WTC11 (cell line): ENCODE measurements at regions not wholly inside any gene's neighbourhood (a gene's known extent, or its start where the extent isn't known, plus 50 kb on each side); places are given as distances from the start of the nearest gene placed in this dataset.

Experiments used
- ATAC-seq: fragments of 200-7000 bp; cut with Tn5 transposase; 2 replicates; pipeline ENCODE4 v1.10.0; 2021; ENCODE audit warnings: mild to moderate bottlenecking, moderate library complexity
- CTCF ChIA-PET: fragments of 300-600 bp; sonication (Branson Sonifier 250); formaldehyde crosslinking; loops from one replicate; lab custom pipeline; 2021; ENCODE audit warnings: antibody characterized with exemption; lab: Charles Lee
- POLR2A ChIA-PET: fragments of 350-600 bp; sonication (Branson Sonifier 250); formaldehyde crosslinking; loops from one replicate; lab custom pipeline; 2021; ENCODE audit warnings: antibody characterized with exemption; lab: Charles Lee
- DNase-seq: peaks from one replicate; pipeline ENCODE4 v3.0.0; 2021; ENCODE audit warnings: low spot score
- H3K27ac Mint-ChIP-seq: 2 replicates; pipeline ENCODE4 v1.8.0; 2021; ENCODE audit warnings: mixed read lengths
- H3K27me3 Mint-ChIP-seq: 2 replicates; pipeline ENCODE4 v1.8.0; 2021; ENCODE audit warnings: low read depth, mild to moderate bottlenecking, moderate library complexity, mixed read lengths
- H3K36me3 Mint-ChIP-seq: 2 replicates; pipeline ENCODE4 v1.8.0; 2021; ENCODE audit warnings: mixed read lengths
- H3K4me1 Mint-ChIP-seq: 2 replicates; pipeline ENCODE4 v1.8.0; 2022; ENCODE audit warnings: mixed read lengths
- H3K4me3 Mint-ChIP-seq: 2 replicates; pipeline ENCODE4 v1.8.0; 2021; ENCODE audit warnings: mild to moderate bottlenecking, moderate library complexity, mixed read lengths
- H3K9me3 Mint-ChIP-seq: 2 replicates; pipeline ENCODE4 v1.8.0; 2021; ENCODE audit warnings: mixed read lengths
- AR ChIP-seq: fragments of 250-450 bp; sonication (Bioruptor Pico); IDR thresholded peaks from 2 replicates; pipeline ENCODE4 v1.9.0; 2021; ENCODE audit warnings: mild to moderate bottlenecking
- ATF2 ChIP-seq: sonication (generic); formaldehyde crosslinking; IDR thresholded peaks from 2 replicates; pipeline ENCODE4 v1.8.1; 2022; ENCODE audit warnings: low read depth, missing genetic modification reagents, borderline replicate concordance
- EMX1 ChIP-seq: fragments of 250-450 bp; sonication (Bioruptor Pico); IDR thresholded peaks from 2 replicates; pipeline ENCODE4 v1.8.0; 2021; ENCODE audit warnings: mild to moderate bottlenecking
- FOXP1 ChIP-seq: sonication (generic); formaldehyde crosslinking; IDR thresholded peaks from 2 replicates; pipeline ENCODE4 v1.8.0; 2022; ENCODE audit warnings: missing genetic modification reagents, mild to moderate bottlenecking, moderate library complexity, borderline replicate concordance
- HMGXB4 ChIP-seq: sonication (generic); formaldehyde crosslinking; IDR thresholded peaks from 2 replicates; pipeline ENCODE4 v1.8.1; 2023; ENCODE audit warnings: mild to moderate bottlenecking, moderate library complexity, missing genetic modification reagents
- IRF2 ChIP-seq: sonication (generic); formaldehyde crosslinking; IDR thresholded peaks from 2 replicates; pipeline ENCODE4 v1.8.0; 2022; ENCODE audit warnings: low read depth, missing genetic modification reagents, borderline replicate concordance
- MXD4 ChIP-seq: fragments of 250-450 bp; sonication (Bioruptor Pico); IDR thresholded peaks from 2 replicates; pipeline ENCODE4 v1.8.0; 2021; ENCODE audit warnings: mild to moderate bottlenecking, moderate library complexity, borderline replicate concordance
- MYBL2 ChIP-seq: sonication (generic); formaldehyde crosslinking; IDR thresholded peaks from 2 replicates; pipeline ENCODE4 v1.8.1; 2023; ENCODE audit warnings: mild to moderate bottlenecking, moderate library complexity, missing genetic modification reagents
- PRRX2 ChIP-seq: fragments of 250-450 bp; sonication (Bioruptor Pico); IDR thresholded peaks from 2 replicates; pipeline ENCODE4 v1.8.0; 2021; ENCODE audit warnings: mild to moderate bottlenecking
- STAT6 ChIP-seq: sonication (generic); formaldehyde crosslinking; conservative IDR thresholded peaks from 2 replicates; pipeline ENCODE4 v1.8.1; 2023; ENCODE audit warnings: mild to moderate bottlenecking, low read depth, missing genetic modification reagents, moderate library complexity
- ZNF232 ChIP-seq: sonication (generic); formaldehyde crosslinking; IDR thresholded peaks from 2 replicates; pipeline ENCODE4 v1.8.0; 2022; ENCODE audit warnings: mild to moderate bottlenecking, missing genetic modification reagents
- ZNF317 ChIP-seq: sonication (generic); formaldehyde crosslinking; IDR thresholded peaks from 2 replicates; pipeline ENCODE4 v1.8.1; 2023; ENCODE audit warnings: low read depth, mild to moderate bottlenecking, moderate library complexity, missing genetic modification reagents, borderline replicate concordance
- ZNF423 ChIP-seq: fragments of 250-450 bp; sonication (Bioruptor Pico); IDR thresholded peaks from 2 replicates; pipeline ENCODE4 v2.1.2; 2022; ENCODE audit warnings: mild to moderate bottlenecking, moderate library complexity
- TF ChIP-seq, protein P1 (sequence below): sonication (generic); formaldehyde crosslinking; IDR thresholded peaks from 2 replicates; pipeline ENCODE4 v1.8.0; 2022; ENCODE audit warnings: missing genetic modification reagents
- TF ChIP-seq, protein P2 (sequence below): sonication (generic); formaldehyde crosslinking; IDR thresholded peaks from 2 replicates; pipeline ENCODE4 v1.8.0; 2022; ENCODE audit warnings: mild to moderate bottlenecking, missing genetic modification reagents

DNA sequence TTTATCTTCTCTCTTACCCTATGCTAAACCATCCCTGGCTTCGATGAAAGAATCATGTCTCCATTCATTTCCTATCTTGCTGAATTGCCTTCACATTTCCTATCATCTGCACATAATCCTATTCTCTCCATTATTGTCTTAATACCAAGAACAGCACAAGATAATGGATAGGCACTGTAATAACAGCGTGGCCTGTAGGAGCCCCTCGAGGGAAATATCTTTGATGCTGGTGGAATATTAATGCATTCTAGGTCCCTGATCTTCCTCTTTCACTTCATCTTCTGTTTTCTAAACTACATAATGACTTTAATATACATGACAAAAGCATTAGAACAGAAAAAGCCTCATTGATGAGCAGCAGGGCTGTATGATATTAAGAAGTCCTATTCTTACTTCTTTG lies 720.6 kb downstream of the RWDD3 start:
- ChIA-PET POLR2A (no interaction called here), CTCF (no interaction called here)
- Mint-ChIP-seq H3K27ac (no peak overlapping the region), H3K4me1 (peaks cover 39% of the 10 kb centered on the region), H3K36me3 (peaks cover 24% of the 10 kb centered on the region), H3K4me3 (no peak overlapping the region), H3K9me3 (peaks cover 26% of the 10 kb centered on the region), H3K27me3 (no peaks in the 10 kb centered on the region)
- ATAC-seq: no peak
- TF ChIP-seq ZNF232 (CRISPR knock-in tag) (no peak), IRF2 (CRISPR knock-in tag) (no peak), ATF2 (CRISPR knock-in tag) (no peak), STAT6 (CRISPR knock-in tag) (no peak), PRRX2 (CRISPR knock-in tag) (no peak), ZNF423 (CRISPR knock-in tag) (no peak), AR (CRISPR knock-in tag) (no peak), EMX1 (no peak), FOXP1 (CRISPR knock-in tag) (no peak), HMGXB4 (CRISPR knock-in tag) (no peak), MXD4 (CRISPR knock-in tag) (no peak), ZNF317 (no peak), MYBL2 (CRISPR knock-in tag) (no peak)
- TF ChIP-seq, protein P1, sequence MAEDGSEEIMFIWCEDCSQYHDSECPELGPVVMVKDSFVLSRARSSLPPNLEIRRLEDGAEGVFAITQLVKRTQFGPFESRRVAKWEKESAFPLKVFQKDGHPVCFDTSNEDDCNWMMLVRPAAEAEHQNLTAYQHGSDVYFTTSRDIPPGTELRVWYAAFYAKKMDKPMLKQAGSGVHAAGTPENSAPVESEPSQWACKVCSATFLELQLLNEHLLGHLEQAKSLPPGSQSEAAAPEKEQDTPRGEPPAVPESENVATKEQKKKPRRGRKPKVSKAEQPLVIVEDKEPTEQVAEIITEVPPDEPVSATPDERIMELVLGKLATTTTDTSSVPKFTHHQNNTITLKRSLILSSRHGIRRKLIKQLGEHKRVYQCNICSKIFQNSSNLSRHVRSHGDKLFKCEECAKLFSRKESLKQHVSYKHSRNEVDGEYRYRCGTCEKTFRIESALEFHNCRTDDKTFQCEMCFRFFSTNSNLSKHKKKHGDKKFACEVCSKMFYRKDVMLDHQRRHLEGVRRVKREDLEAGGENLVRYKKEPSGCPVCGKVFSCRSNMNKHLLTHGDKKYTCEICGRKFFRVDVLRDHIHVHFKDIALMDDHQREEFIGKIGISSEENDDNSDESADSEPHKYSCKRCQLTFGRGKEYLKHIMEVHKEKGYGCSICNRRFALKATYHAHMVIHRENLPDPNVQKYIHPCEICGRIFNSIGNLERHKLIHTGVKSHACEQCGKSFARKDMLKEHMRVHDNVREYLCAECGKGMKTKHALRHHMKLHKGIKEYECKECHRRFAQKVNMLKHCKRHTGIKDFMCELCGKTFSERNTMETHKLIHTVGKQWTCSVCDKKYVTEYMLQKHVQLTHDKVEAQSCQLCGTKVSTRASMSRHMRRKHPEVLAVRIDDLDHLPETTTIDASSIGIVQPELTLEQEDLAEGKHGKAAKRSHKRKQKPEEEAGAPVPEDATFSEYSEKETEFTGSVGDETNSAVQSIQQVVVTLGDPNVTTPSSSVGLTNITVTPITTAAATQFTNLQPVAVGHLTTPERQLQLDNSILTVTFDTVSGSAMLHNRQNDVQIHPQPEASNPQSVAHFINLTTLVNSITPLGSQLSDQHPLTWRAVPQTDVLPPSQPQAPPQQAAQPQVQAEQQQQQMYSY (CRISPR knock-in tag): no peak
- TF ChIP-seq, protein P2, sequence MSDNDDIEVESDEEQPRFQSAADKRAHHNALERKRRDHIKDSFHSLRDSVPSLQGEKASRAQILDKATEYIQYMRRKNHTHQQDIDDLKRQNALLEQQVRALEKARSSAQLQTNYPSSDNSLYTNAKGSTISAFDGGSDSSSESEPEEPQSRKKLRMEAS: no peak
- no peak for DNase-seq
